Esophagus muscularis mucosa (tissue), 4 donors: ENCODE measurements at regions not wholly inside any gene's neighbourhood (a gene's known extent, or its start where the extent isn't known, plus 50 kb on each side); places are given as distances from the start of the nearest gene placed in this dataset.

ENCODE experiments used
- DNase-seq: peaks from one replicate; pipeline ENCODE4 v3.0.0-alpha.2; 2017; ENCODE audit errors: extremely low spot score
- H3K27ac ChIP-seq, 4 donors: fragments of 200-600 bp; sonication (generic); replicated peaks in 1 of 4; 1 replicate in 3 of 4; 2 replicates in 1 of 4; pipeline ENCODE4 v1.5.1; 2016 to 2019; ENCODE audit warnings: mild to moderate bottlenecking in 1 of 4
- H3K27me3 ChIP-seq, 4 donors: fragments of 200-600 bp; sonication (generic); one replicate each; pipeline versions ENCODE4 v1.5.1 to v1.6.0; 2016 to 2019
- H3K36me3 ChIP-seq, 4 donors: fragments of 200-600 bp; sonication (generic); one replicate each; pipeline ENCODE4 v1.5.1; 2016 to 2019
- H3K4me1 ChIP-seq, 4 donors: fragments of 200-600 bp; sonication (generic); one replicate each; pipeline ENCODE4 v1.5.1; 2016 to 2019
- H3K4me3 ChIP-seq, 4 donors: fragments of 200-600 bp; sonication (generic); 1 replicate in 2 of 4; 2 replicates in 2 of 4; pipeline ENCODE4 v1.5.1; 2016 to 2019; ENCODE audit warnings: mild to moderate bottlenecking in 4 of 4, moderate library complexity in 1 of 4
- H3K9me3 ChIP-seq, 4 donors: fragments of 200-600 bp; sonication (generic); 1 replicate in 3 of 4; 2 replicates in 1 of 4; pipeline ENCODE4 v1.5.1; 2016 to 2019
- CTCF ChIP-seq, 3 experiments: fragments of 200-600 bp in 2 of 3; fragments of 450-650 bp in 1 of 3; sonication (generic) in 2 of 3; IDR thresholded peaks; one replicate each; pipeline ENCODE4 v1.5.1; 2017 to 2019; ENCODE audit warnings: antibody characterized with exemption in 3 of 3, mild to moderate bottlenecking in 2 of 3, moderate library complexity in 1 of 3
- EP300 ChIP-seq: sonication (generic); formaldehyde crosslinking; IDR thresholded peaks from one replicate; pipeline ENCODE4 v1.6.1; 2017; ENCODE audit warnings: antibody characterized with exemption
- POLR2A ChIP-seq: fragments of 450-650 bp; IDR thresholded peaks from one replicate; pipeline ENCODE4 v1.6.1; 2017; ENCODE audit warnings: antibody characterized with exemption, moderate library complexity, mild to moderate bottlenecking, low read depth
- POLR2AphosphoS5 ChIP-seq, 2 donors: sonication (generic); formaldehyde crosslinking; IDR thresholded peaks; one replicate each; pipeline ENCODE4 v1.6.1; 2017; ENCODE audit warnings: antibody characterized with exemption in 2 of 2
- WGBS: methylation state at CpG from one replicate; pipeline ENCODE4 v1.1.5; 2018; 5-methylcytosine and 5-hydroxymethylcytosine counted together
- intact Hi-C: fragments of 100-400 bp; cut with DNase I; formaldehyde crosslinking; loops from one replicate; pipeline ENCODE4 v1.15.1; 2023

- intact Hi-C loops, result no loop called here
- no peak overlapping the region for H3K27ac ChIP-seq
- H3K4me3 ChIP-seq, result no peak overlapping the region
- DNase-seq, result no peak
- no peaks in the 10 kb centered on the region for H3K27me3 ChIP-seq
- H3K4me1 ChIP-seq, result no peaks in the 10 kb centered on the region
- 66% methylated on average over 4 of the region's 4 CpGs for WGBS
- TF ChIP-seq CTCF (IDR thresholded peaks at IDR 0.05), result no peak
- no peak for TF ChIP-seq EP300
- TF ChIP-seq POLR2AphosphoS5 (IDR thresholded peaks at IDR 0.05), result no peak
- no peak for TF ChIP-seq POLR2A
- H3K9me3 ChIP-seq, result no peaks in the 10 kb centered on the region
- no peaks in the 10 kb centered on the region for H3K36me3 ChIP-seq
Observed at GRCh38 chr13:60794751-60795150, 397.7 kb downstream of the TDRD3 start.

GRCh38 chr13:60790620-60791019, 393.6 kb downstream of the TDRD3 start:
- intact Hi-C loops, result no loop called here
- no peak for DNase-seq
- no peak overlapping the region for H3K27ac ChIP-seq
- no peaks in the 10 kb centered on the region for H3K9me3 ChIP-seq
- no peaks in the 10 kb centered on the region for H3K27me3 ChIP-seq
- TF ChIP-seq POLR2AphosphoS5 (IDR thresholded peaks at IDR 0.05), result no peak
- no peak for TF ChIP-seq POLR2A
- no peak for TF ChIP-seq CTCF (IDR thresholded peaks at IDR 0.05)
- TF ChIP-seq EP300, result no peak
- no peaks in the 10 kb centered on the region for H3K36me3 ChIP-seq
- H3K4me1 ChIP-seq, result peaks cover 0 to 5% (median 0%) of the 10 kb centered on the region in 4 donors
- no peak overlapping the region for H3K4me3 ChIP-seq
- WGBS, result 80% methylated on average over 5 of the region's 5 CpGs

- Histone ChIP-seq H3K27ac (no peak overlapping the region), H3K9me3 (no peaks in the 10 kb centered on the region), H3K4me3 (no peak overlapping the region), H3K4me1 (peaks cover 0 to 5% (median 0%) of the 10 kb centered on the region in 4 donors), H3K36me3 (no peaks in the 10 kb centered on the region), H3K27me3 (no peaks in the 10 kb centered on the region)
- no peak for DNase-seq
- WGBS, result 65% methylated on average over 3 of the region's 3 CpGs
- TF ChIP-seq CTCF (IDR thresholded peaks at IDR 0.05), result no peak
- no peak for TF ChIP-seq POLR2AphosphoS5 (IDR thresholded peaks at IDR 0.05)
- TF ChIP-seq POLR2A, result no peak
- TF ChIP-seq EP300, result no peak
- intact Hi-C loops, result no loop called here
Observed at GRCh38 chr13:60788156-60788829, 391.3 kb downstream of the TDRD3 start.

GRCh38 chr13:60787083-60787482, 390.1 kb downstream of the TDRD3 start:
- Histone ChIP-seq H3K9me3 (peaks cover 0 to under 1% (median 0%) of the 10 kb centered on the region in 4 donors), H3K27ac (no peak overlapping the region), H3K36me3 (no peaks in the 10 kb centered on the region), H3K4me3 (no peak overlapping the region), H3K4me1 (peaks cover 0 to 5% (median 0%) of the 10 kb centered on the region in 4 donors), H3K27me3 (no peaks in the 10 kb centered on the region)
- intact Hi-C loops, result no loop called here
- no peak for DNase-seq
- TF ChIP-seq EP300, result no peak

GRCh38 chr13:60772726-60773125, 375.7 kb downstream of the TDRD3 start:
- Histone ChIP-seq H3K9me3 (peaks cover 0 to 4% (median 0%) of the 10 kb centered on the region in 4 donors), H3K4me1 (no peaks in the 10 kb centered on the region), H3K4me3 (no peak overlapping the region), H3K27ac (no peak overlapping the region), H3K36me3 (no peaks in the 10 kb centered on the region), H3K27me3 (no peaks in the 10 kb centered on the region)
- intact Hi-C loops, result no loop called here
- TF ChIP-seq CTCF (IDR thresholded peaks at IDR 0.05) (no peak), POLR2AphosphoS5 (IDR thresholded peaks at IDR 0.05) (no peak), EP300 (no peak), POLR2A (no peak)
- DNase-seq, result no peak
